ENCODE measurements at regions not wholly inside any gene's neighbourhood (a gene's known extent, or its start where the extent isn't known, plus 50 kb on each side); places are given as distances from the start of the nearest gene placed in this dataset.

GRCh38 chr5:88391991-88392390 lies 123.3 kb upstream of the TMEM161B start:
- TF ChIP-seq GATA2 (IDR thresholded peaks at IDR 0.05; ENCODE audit: low read depth, low read length) (no peak), GATA3 (IDR thresholded peaks at IDR 0.05; ENCODE audit: low read depth, low read length) (no peak)
